HepG2 (cell line): ENCODE measurements at regions not wholly inside any gene's neighbourhood (a gene's known extent, or its start where the extent isn't known, plus 50 kb on each side); places are given as distances from the start of the nearest gene placed in this dataset.
"Not testable (repeated sequence)": the region's sequence is repeated elsewhere in the genome, so short reads cannot be mapped to it uniquely, and the experiment has no call there.

Experiments
- HNF4G ChIP-seq, 2 experiments: sonication (generic) in 1 of 2; formaldehyde crosslinking in 1 of 2; IDR thresholded peaks; 2 replicates each; pipeline versions ENCODE4 v1.4.0 to v1.6.1; 2011 to 2020; ENCODE audit warnings: borderline replicate concordance in 2 of 2, low read depth in 2 of 2, mild to moderate bottlenecking in 2 of 2, low read length in 1 of 2, missing genetic modification reagents in 1 of 2, moderate library complexity in 1 of 2
- RCOR2 ChIP-seq: IDR thresholded peaks from 2 replicates; pipeline ENCODE4 v1.6.1; 2016; ENCODE audit warnings: missing biosample characterization, missing genetic modification reagents
- SNRNP70 ChIP-seq: fragments of 200-400 bp; formaldehyde crosslinking; IDR thresholded peaks from 2 replicates; pipeline ENCODE4 v1.6.1; 2017; ENCODE audit warnings: mild to moderate bottlenecking, low read depth, low read length, moderate library complexity
- TF ChIP-seq, protein P1 (sequence below): sonication (generic); formaldehyde crosslinking; IDR thresholded peaks from 2 replicates; pipeline ENCODE4 v1.5.0; 2020; ENCODE audit warnings: mild to moderate bottlenecking, missing genetic modification reagents, moderate library complexity
- TF ChIP-seq, protein P2 (sequence below), 2 experiments: IDR thresholded peaks; 2 replicates each; pipeline ENCODE4 v1.6.1; 2011 to 2012; ENCODE audit warnings: low read length in 2 of 2, borderline replicate concordance in 1 of 2, low read depth in 1 of 2, mild to moderate bottlenecking in 1 of 2, moderate library complexity in 1 of 2

DNA sequence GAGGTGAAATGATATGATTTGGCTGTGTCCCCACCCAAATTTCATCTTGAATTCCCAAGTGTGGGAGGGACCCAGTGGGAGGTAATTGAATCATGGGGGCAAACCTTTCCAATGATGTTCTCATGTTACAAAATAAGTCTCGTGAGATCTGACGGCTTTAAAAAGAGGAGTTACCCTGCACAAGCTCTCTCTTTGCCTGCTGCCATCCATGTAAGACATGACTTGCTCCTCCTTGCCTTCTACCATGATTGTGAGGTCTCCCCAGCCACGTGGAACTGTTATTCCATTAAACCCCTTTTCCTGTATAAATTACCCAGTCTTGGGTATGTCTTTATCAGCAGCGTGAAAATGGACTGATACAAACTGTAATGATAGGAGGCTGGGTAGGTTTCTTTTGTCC, 145.1 kb downstream of the AKR1D1 start:
- not testable (repeated sequence) for TF ChIP-seq RCOR2 (CRISPR knock-in tag); HNF4G (IDR thresholded peaks at IDR 0.05; ENCODE audit: borderline replicate concordance, low read depth, low read length); HNF4G (CRISPR knock-in tag; IDR thresholded peaks at IDR 0.05; ENCODE audit: borderline replicate concordance, low read depth); SNRNP70
- TF ChIP-seq, protein P1, sequence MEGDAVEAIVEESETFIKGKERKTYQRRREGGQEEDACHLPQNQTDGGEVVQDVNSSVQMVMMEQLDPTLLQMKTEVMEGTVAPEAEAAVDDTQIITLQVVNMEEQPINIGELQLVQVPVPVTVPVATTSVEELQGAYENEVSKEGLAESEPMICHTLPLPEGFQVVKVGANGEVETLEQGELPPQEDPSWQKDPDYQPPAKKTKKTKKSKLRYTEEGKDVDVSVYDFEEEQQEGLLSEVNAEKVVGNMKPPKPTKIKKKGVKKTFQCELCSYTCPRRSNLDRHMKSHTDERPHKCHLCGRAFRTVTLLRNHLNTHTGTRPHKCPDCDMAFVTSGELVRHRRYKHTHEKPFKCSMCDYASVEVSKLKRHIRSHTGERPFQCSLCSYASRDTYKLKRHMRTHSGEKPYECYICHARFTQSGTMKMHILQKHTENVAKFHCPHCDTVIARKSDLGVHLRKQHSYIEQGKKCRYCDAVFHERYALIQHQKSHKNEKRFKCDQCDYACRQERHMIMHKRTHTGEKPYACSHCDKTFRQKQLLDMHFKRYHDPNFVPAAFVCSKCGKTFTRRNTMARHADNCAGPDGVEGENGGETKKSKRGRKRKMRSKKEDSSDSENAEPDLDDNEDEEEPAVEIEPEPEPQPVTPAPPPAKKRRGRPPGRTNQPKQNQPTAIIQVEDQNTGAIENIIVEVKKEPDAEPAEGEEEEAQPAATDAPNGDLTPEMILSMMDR (CRISPR knock-in tag) = not testable (repeated sequence)
- TF ChIP-seq, protein P2, sequence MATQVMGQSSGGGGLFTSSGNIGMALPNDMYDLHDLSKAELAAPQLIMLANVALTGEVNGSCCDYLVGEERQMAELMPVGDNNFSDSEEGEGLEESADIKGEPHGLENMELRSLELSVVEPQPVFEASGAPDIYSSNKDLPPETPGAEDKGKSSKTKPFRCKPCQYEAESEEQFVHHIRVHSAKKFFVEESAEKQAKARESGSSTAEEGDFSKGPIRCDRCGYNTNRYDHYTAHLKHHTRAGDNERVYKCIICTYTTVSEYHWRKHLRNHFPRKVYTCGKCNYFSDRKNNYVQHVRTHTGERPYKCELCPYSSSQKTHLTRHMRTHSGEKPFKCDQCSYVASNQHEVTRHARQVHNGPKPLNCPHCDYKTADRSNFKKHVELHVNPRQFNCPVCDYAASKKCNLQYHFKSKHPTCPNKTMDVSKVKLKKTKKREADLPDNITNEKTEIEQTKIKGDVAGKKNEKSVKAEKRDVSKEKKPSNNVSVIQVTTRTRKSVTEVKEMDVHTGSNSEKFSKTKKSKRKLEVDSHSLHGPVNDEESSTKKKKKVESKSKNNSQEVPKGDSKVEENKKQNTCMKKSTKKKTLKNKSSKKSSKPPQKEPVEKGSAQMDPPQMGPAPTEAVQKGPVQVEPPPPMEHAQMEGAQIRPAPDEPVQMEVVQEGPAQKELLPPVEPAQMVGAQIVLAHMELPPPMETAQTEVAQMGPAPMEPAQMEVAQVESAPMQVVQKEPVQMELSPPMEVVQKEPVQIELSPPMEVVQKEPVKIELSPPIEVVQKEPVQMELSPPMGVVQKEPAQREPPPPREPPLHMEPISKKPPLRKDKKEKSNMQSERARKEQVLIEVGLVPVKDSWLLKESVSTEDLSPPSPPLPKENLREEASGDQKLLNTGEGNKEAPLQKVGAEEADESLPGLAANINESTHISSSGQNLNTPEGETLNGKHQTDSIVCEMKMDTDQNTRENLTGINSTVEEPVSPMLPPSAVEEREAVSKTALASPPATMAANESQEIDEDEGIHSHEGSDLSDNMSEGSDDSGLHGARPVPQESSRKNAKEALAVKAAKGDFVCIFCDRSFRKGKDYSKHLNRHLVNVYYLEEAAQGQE (IDR thresholded peaks at IDR 0.05; ENCODE audit: borderline replicate concordance in 1 of 2, low read depth in 1 of 2, low read length in 2 of 2) = not testable (repeated sequence)
